SU-DHL-6 (cell line): ENCODE measurements at regions not wholly inside any gene's neighbourhood (a gene's known extent, or its start where the extent isn't known, plus 50 kb on each side); places are given as distances from the start of the nearest gene placed in this dataset.

Experiments used
- EZH2phosphoT487 ChIP-seq: fragments of 200-600 bp; sonication (generic), shearing (Covaris generic); conservative IDR thresholded peaks from 2 replicates; pipeline ENCODE4 v1.6.1; 2018; ENCODE audit warnings: mild to moderate bottlenecking, antibody characterized with exemption, low read length, moderate library complexity, mixed read lengths
- TF ChIP-seq, protein P1 (sequence below): fragments of 200-600 bp; sonication (generic); IDR thresholded peaks from one replicate; pipeline ENCODE4 v1.5.1; 2017; ENCODE audit warnings: antibody characterized with exemption, mild to moderate bottlenecking, low read length, moderate library complexity; ENCODE audit not compliant: insufficient read depth, poor library complexity, severe bottlenecking

- TF ChIP-seq, protein P1, sequence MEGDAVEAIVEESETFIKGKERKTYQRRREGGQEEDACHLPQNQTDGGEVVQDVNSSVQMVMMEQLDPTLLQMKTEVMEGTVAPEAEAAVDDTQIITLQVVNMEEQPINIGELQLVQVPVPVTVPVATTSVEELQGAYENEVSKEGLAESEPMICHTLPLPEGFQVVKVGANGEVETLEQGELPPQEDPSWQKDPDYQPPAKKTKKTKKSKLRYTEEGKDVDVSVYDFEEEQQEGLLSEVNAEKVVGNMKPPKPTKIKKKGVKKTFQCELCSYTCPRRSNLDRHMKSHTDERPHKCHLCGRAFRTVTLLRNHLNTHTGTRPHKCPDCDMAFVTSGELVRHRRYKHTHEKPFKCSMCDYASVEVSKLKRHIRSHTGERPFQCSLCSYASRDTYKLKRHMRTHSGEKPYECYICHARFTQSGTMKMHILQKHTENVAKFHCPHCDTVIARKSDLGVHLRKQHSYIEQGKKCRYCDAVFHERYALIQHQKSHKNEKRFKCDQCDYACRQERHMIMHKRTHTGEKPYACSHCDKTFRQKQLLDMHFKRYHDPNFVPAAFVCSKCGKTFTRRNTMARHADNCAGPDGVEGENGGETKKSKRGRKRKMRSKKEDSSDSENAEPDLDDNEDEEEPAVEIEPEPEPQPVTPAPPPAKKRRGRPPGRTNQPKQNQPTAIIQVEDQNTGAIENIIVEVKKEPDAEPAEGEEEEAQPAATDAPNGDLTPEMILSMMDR: no peak
- no peak for TF ChIP-seq EZH2phosphoT487
These were observed 56.5 kb upstream of the RNF38 start for GRCh38 chr9:36456480-36457065.
